A549 (cell line): ENCODE measurements at regions not wholly inside any gene's neighbourhood (a gene's known extent, or its start where the extent isn't known, plus 50 kb on each side); places are given as distances from the start of the nearest gene placed in this dataset.

Source experiments
- ATAC-seq, 2 experiments: fragments of 200-7000 bp in 1 of 2; fragments of >200 bp in 1 of 2; cut with Nextera tagmentation in 1 of 2; cut with Tn5 transposase in 1 of 2; 3 replicates each; pipeline versions ENCODE4 v1.8.0 to v1.9.1; 2018 to 2020; ENCODE audit warnings: mild to moderate bottlenecking in 1 of 2, moderate library complexity in 1 of 2
- CTCF ChIA-PET: fragments of 300-600 bp; sonication (Branson Sonifier 250); formaldehyde crosslinking; extraction: SDS; loops from one replicate; lab custom pipeline; 2021; ENCODE audit warnings: antibody characterized with exemption, inconsistent platforms; lab: Yijun Ruan, JAX
- POLR2A ChIA-PET: fragments of 350-600 bp; formaldehyde crosslinking; extraction: SDS; loops from one replicate; lab custom pipeline; 2021; ENCODE audit warnings: antibody characterized with exemption, inconsistent platforms; lab: Yijun Ruan, JAX
- DNase-seq, 2 experiments: peaks; one replicate each; pipeline versions ENCODE4 v3.0.0 to v3.0.0-alpha.2; 2011 to 2016; ENCODE audit warnings: low read depth in 1 of 2, low spot score in 1 of 2
- FAIRE-seq: peaks from 2 replicates; lab custom pipeline; 2011; peaks lifted over from hg19 to GRCh38; lab: Jason Lieb, UNC
- H3K27ac ChIP-seq, 2 experiments: fragments of >200 bp; sonication (Bioruptor Twin); formaldehyde crosslinking; 3 replicates each; pipeline ENCODE4 v1.5.1; 2016 to 2017
- H3K4me1 ChIP-seq: fragments of >200 bp; sonication (Bioruptor Twin); formaldehyde crosslinking; 3 replicates; pipeline ENCODE4 v1.6.1; 2016
- H3K4me2 ChIP-seq: fragments of >200 bp; sonication (Bioruptor Twin); formaldehyde crosslinking; 3 replicates; pipeline ENCODE4 v1.6.1; 2016
- H3K4me3 ChIP-seq: fragments of >200 bp; sonication (Bioruptor Twin); formaldehyde crosslinking; 3 replicates; pipeline ENCODE4 v1.5.1; 2016
- H3K9me3 ChIP-seq: fragments of >200 bp; sonication (Bioruptor Twin); formaldehyde crosslinking; 3 replicates; pipeline ENCODE4 v1.6.1; 2016
- CBX2 ChIP-seq: fragments of 200-600 bp; sonication (generic); IDR thresholded peaks from 2 replicates; pipeline ENCODE4 v1.6.1; 2016; ENCODE audit warnings: low read depth, mild to moderate bottlenecking, borderline replicate concordance
- EHF ChIP-seq: fragments of 250-450 bp; sonication (Bioruptor Pico); IDR thresholded peaks from 2 replicates; pipeline ENCODE4 v1.5.0; 2020; ENCODE audit warnings: mild to moderate bottlenecking
- ESRRA ChIP-seq: fragments of 150-350 bp; IDR thresholded peaks from 2 replicates; pipeline ENCODE4 v1.6.1; 2014; ENCODE audit warnings: mild to moderate bottlenecking, low read length, borderline replicate concordance
- FOSB ChIP-seq: fragments of 250-450 bp; sonication (Bioruptor Pico); IDR thresholded peaks from 2 replicates; pipeline ENCODE4 v1.5.0; 2020; ENCODE audit warnings: mild to moderate bottlenecking, moderate library complexity
- GATA3 ChIP-seq: IDR thresholded peaks from 2 replicates; pipeline ENCODE4 v1.6.1; 2012; ENCODE audit warnings: borderline replicate concordance
- HOXA7 ChIP-seq: fragments of 250-450 bp; sonication (Bioruptor Pico); IDR thresholded peaks from 2 replicates; pipeline ENCODE4 v1.5.0; 2020; ENCODE audit warnings: mild to moderate bottlenecking, moderate library complexity
- HOXB5 ChIP-seq: fragments of 250-450 bp; sonication (Bioruptor Pico); IDR thresholded peaks from 2 replicates; pipeline ENCODE4 v1.5.0; 2020; ENCODE audit warnings: mild to moderate bottlenecking, moderate library complexity
- MAZ ChIP-seq: fragments of 150-350 bp; IDR thresholded peaks from 2 replicates; pipeline ENCODE4 v1.6.1; 2014; ENCODE audit warnings: antibody characterized with exemption, low read depth, low read length, borderline replicate concordance
- NFE2L2 ChIP-seq: fragments of 150-350 bp; conservative IDR thresholded peaks from 2 replicates; pipeline ENCODE4 v1.6.1; 2014; ENCODE audit warnings: low read length
- NPAS2 ChIP-seq: fragments of 250-450 bp; sonication (Bioruptor Pico); IDR thresholded peaks from 2 replicates; pipeline ENCODE4 v1.8.0; 2022; ENCODE audit warnings: mild to moderate bottlenecking, moderate library complexity, borderline replicate concordance
- PHF8 ChIP-seq: fragments of 200-600 bp; sonication (generic); IDR thresholded peaks from 2 replicates; pipeline ENCODE4 v1.6.1; 2016; ENCODE audit warnings: low read depth, mild to moderate bottlenecking, antibody characterized with exemption, moderate library complexity, borderline replicate concordance
- POLR2AphosphoS2 ChIP-seq: conservative IDR thresholded peaks from 2 replicates; pipeline ENCODE4 v1.6.1; 2012; ENCODE audit warnings: low read length, improper control_type of control experiment, inconsistent platforms
- RAD21 ChIP-seq, 2 experiments: fragments of >200 bp in 1 of 2; sonication (Bioruptor Twin) in 1 of 2; formaldehyde crosslinking in 1 of 2; IDR thresholded peaks in 1 of 2; conservative IDR thresholded peaks in 1 of 2; 2 replicates in 1 of 2; 3 replicates in 1 of 2; pipeline ENCODE4 v1.6.1; 2012 to 2018; ENCODE audit warnings: inconsistent platforms in 1 of 2
- RCOR1 ChIP-seq: fragments of 150-350 bp; IDR thresholded peaks from 2 replicates; pipeline ENCODE4 v1.6.1; 2014; ENCODE audit warnings: antibody characterized with exemption, low read length, low read depth
- RFX5 ChIP-seq: fragments of 450-650 bp; IDR thresholded peaks from 2 replicates; pipeline ENCODE4 v1.7.1; 2014; ENCODE audit warnings: antibody characterized with exemption, mild to moderate bottlenecking, moderate library complexity
- ZC3H11A ChIP-seq: fragments of 450-650 bp; IDR thresholded peaks from 2 replicates; pipeline ENCODE4 v1.6.1; 2014; ENCODE audit warnings: antibody characterized with exemption, mild to moderate bottlenecking
- ZFP36 ChIP-seq: fragments of 450-650 bp; IDR thresholded peaks from 2 replicates; pipeline ENCODE4 v1.6.1; 2014; ENCODE audit warnings: borderline replicate concordance; ENCODE audit not compliant: partially characterized antibody
- WGBS: methylation state at CpG from one replicate; pipeline ENCODE4 v1.1.6; 2017; ENCODE audit errors: missing lambda C conversion rate; 5-methylcytosine and 5-hydroxymethylcytosine counted together
- TF ChIP-seq, protein P1 (sequence below): IDR thresholded peaks from 2 replicates; pipeline ENCODE4 v1.6.1; 2012
- TF ChIP-seq, protein P2 (sequence below): fragments of 250-450 bp; sonication (Bioruptor Pico); IDR thresholded peaks from 2 replicates; pipeline ENCODE4 v1.5.0; 2021; ENCODE audit warnings: mild to moderate bottlenecking, moderate library complexity, borderline replicate concordance
- TF ChIP-seq, protein P3 (sequence below): fragments of 250-450 bp; sonication (Bioruptor Pico); IDR thresholded peaks from 2 replicates; pipeline ENCODE4 v1.5.0; 2020; ENCODE audit warnings: low read depth, mild to moderate bottlenecking, moderate library complexity
- TF ChIP-seq, protein P4 (sequence below): fragments of >200 bp; sonication (Bioruptor Twin); formaldehyde crosslinking; IDR thresholded peaks from 3 replicates; pipeline ENCODE4 v1.5.1; 2016
- TF ChIP-seq, protein P5 (sequence below): fragments of 450-650 bp; IDR thresholded peaks from 2 replicates; pipeline ENCODE4 v1.6.1; 2014; ENCODE audit warnings: antibody characterized with exemption
- TF ChIP-seq, protein P6 (sequence below): fragments of >200 bp; sonication (Bioruptor Twin); formaldehyde crosslinking; IDR thresholded peaks from 2 replicates; pipeline ENCODE4 v1.6.1; 2016
- TF ChIP-seq, protein P7 (sequence below): IDR thresholded peaks from 2 replicates; pipeline ENCODE4 v1.6.1; 2012

DNA sequence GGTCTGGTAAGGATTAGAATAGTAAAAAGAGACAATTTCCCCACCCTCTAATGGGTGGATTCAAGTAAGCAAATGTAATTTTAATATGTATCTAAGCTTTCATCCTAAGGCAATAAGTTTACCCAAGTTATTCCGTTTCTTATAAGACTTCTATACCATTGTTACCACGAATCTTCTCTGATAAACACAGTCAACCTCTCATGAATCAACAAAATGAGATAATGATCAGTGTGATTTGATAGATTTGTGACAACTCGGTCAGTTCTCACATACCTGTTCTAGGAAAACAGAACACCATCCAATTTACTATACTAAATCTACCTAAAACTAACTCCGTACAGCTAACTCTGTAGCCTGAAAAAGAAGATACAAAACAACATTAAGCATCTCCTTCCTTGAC is 342.1 kb downstream of the TBL1XR1 start:
- Histone ChIP-seq H3K27ac (no peak overlapping the region), H3K4me3 (no peak overlapping the region), H3K9me3 (no peaks in the 10 kb centered on the region), H3K4me2 (no peak overlapping the region), H3K4me1 (no peaks in the 10 kb centered on the region)
- ATAC-seq (no peak), FAIRE-seq (no peak), DNase-seq (no peak)
- WGBS, result 31% methylated on average over 4 of the region's 4 CpGs
- POLR2A ChIA-PET, result no interaction called here
- CTCF ChIA-PET, result no interaction called here
- no peak for TF ChIP-seq ZFP36
- TF ChIP-seq, protein P1, sequence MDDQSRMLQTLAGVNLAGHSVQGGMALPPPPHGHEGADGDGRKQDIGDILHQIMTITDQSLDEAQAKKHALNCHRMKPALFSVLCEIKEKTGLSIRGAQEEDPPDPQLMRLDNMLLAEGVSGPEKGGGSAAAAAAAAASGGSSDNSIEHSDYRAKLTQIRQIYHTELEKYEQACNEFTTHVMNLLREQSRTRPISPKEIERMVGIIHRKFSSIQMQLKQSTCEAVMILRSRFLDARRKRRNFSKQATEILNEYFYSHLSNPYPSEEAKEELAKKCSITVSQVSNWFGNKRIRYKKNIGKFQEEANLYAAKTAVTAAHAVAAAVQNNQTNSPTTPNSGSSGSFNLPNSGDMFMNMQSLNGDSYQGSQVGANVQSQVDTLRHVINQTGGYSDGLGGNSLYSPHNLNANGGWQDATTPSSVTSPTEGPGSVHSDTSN, result no peak
- TF ChIP-seq, protein P2, sequence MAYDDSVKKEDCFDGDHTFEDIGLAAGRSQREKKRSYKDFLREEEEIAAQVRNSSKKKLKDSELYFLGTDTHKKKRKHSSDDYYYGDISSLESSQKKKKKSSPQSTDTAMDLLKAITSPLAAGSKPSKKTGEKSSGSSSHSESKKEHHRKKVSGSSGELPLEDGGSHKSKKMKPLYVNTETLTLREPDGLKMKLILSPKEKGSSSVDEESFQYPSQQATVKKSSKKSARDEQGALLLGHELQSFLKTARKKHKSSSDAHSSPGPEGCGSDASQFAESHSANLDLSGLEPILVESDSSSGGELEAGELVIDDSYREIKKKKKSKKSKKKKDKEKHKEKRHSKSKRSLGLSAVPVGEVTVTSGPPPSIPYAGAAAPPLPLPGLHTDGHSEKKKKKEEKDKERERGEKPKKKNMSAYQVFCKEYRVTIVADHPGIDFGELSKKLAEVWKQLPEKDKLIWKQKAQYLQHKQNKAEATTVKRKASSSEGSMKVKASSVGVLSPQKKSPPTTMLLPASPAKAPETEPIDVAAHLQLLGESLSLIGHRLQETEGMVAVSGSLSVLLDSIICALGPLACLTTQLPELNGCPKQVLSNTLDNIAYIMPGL (CRISPR knock-in tag), result no peak
- no peak for TF ChIP-seq RFX5
- TF ChIP-seq ESRRA, result no peak
- TF ChIP-seq CBX2, result no peak
- no peak for TF ChIP-seq POLR2AphosphoS2
- no peak for TF ChIP-seq EHF (CRISPR knock-in tag)
- TF ChIP-seq NPAS2, result no peak
- no peak for TF ChIP-seq RAD21 (conservative IDR thresholded peaks at IDR 0.05 in 1 of 2, IDR thresholded peaks at IDR 0.05 in 1 of 2)
- no peak for TF ChIP-seq ZC3H11A
- TF ChIP-seq, protein P3, sequence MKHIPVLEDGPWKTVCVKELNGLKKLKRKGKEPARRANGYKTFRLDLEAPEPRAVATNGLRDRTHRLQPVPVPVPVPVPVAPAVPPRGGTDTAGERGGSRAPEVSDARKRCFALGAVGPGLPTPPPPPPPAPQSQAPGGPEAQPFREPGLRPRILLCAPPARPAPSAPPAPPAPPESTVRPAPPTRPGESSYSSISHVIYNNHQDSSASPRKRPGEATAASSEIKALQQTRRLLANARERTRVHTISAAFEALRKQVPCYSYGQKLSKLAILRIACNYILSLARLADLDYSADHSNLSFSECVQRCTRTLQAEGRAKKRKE, result no peak
- no peak for TF ChIP-seq NFE2L2
- TF ChIP-seq, protein P4, sequence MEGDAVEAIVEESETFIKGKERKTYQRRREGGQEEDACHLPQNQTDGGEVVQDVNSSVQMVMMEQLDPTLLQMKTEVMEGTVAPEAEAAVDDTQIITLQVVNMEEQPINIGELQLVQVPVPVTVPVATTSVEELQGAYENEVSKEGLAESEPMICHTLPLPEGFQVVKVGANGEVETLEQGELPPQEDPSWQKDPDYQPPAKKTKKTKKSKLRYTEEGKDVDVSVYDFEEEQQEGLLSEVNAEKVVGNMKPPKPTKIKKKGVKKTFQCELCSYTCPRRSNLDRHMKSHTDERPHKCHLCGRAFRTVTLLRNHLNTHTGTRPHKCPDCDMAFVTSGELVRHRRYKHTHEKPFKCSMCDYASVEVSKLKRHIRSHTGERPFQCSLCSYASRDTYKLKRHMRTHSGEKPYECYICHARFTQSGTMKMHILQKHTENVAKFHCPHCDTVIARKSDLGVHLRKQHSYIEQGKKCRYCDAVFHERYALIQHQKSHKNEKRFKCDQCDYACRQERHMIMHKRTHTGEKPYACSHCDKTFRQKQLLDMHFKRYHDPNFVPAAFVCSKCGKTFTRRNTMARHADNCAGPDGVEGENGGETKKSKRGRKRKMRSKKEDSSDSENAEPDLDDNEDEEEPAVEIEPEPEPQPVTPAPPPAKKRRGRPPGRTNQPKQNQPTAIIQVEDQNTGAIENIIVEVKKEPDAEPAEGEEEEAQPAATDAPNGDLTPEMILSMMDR, result no peak
- TF ChIP-seq GATA3, result no peak
- TF ChIP-seq HOXB5 (CRISPR knock-in tag), result no peak
- TF ChIP-seq, protein P5, sequence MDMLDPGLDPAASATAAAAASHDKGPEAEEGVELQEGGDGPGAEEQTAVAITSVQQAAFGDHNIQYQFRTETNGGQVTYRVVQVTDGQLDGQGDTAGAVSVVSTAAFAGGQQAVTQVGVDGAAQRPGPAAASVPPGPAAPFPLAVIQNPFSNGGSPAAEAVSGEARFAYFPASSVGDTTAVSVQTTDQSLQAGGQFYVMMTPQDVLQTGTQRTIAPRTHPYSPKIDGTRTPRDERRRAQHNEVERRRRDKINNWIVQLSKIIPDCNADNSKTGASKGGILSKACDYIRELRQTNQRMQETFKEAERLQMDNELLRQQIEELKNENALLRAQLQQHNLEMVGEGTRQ, result no peak
- no peak for TF ChIP-seq MAZ
- TF ChIP-seq, all 56 proteins: peak for 0

DNA sequence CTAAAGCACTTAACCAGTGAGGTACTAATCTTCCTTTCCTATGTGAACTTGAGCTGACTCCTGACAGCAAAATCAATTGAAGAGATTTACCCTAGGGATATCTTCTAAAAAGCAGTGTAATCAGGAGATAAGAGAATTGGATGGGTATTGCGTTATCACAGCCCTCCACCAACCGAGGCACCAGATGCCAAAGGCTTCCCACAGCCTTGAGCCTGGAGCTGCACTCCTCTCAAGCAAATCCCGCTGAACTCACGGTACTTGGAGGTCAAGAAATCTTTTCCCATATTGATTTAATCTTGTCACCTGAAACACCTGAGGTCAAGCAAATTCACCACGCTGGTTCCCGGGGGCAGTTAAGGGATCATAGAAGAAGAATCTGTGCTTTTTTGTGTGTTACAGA is 346.8 kb downstream of the TBL1XR1 start:
- Histone ChIP-seq H3K4me3 (no peak overlapping the region), H3K9me3 (no peaks in the 10 kb centered on the region), H3K27ac (no peak overlapping the region)
- POLR2A ChIA-PET, result no interaction called here
- no peak for ATAC-seq
- CTCF ChIA-PET, result no interaction called here
- TF ChIP-seq, protein P6, sequence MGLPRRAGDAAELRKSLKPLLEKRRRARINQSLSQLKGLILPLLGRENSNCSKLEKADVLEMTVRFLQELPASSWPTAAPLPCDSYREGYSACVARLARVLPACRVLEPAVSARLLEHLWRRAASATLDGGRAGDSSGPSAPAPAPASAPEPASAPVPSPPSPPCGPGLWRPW, result no peak
- TF ChIP-seq FOSB (CRISPR knock-in tag) (no peak), RCOR1 (no peak), HOXA7 (no peak), PHF8 (no peak)
- TF ChIP-seq, protein P7, sequence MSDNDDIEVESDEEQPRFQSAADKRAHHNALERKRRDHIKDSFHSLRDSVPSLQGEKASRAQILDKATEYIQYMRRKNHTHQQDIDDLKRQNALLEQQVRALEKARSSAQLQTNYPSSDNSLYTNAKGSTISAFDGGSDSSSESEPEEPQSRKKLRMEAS, result no peak
- TF ChIP-seq, all 56 proteins: peak for 0
- no peak for DNase-seq
- no peak overlapping the region for H3K4me2 ChIP-seq
- FAIRE-seq, result no peak
- 30% methylated on average over 6 of the region's 6 CpGs for WGBS
- no peaks in the 10 kb centered on the region for H3K4me1 ChIP-seq
